SHP77 (cell line): ENCODE measurements at regions not wholly inside any gene's neighbourhood (a gene's known extent, or its start where the extent isn't known, plus 50 kb on each side); places are given as distances from the start of the nearest gene placed in this dataset.
A peak's percentile ranks its signal among the peaks of the same experiment; 100 is the strongest.
"Not testable (repeated sequence)": the region's sequence is repeated elsewhere in the genome, so short reads cannot be mapped to it uniquely, and the experiment has no call there.

ENCODE experiments used
- DNase-seq, 2 experiments: peaks; one replicate each; lab custom pipeline; 2025; lab: John Stamatoyannopoulos, UW

DNA sequence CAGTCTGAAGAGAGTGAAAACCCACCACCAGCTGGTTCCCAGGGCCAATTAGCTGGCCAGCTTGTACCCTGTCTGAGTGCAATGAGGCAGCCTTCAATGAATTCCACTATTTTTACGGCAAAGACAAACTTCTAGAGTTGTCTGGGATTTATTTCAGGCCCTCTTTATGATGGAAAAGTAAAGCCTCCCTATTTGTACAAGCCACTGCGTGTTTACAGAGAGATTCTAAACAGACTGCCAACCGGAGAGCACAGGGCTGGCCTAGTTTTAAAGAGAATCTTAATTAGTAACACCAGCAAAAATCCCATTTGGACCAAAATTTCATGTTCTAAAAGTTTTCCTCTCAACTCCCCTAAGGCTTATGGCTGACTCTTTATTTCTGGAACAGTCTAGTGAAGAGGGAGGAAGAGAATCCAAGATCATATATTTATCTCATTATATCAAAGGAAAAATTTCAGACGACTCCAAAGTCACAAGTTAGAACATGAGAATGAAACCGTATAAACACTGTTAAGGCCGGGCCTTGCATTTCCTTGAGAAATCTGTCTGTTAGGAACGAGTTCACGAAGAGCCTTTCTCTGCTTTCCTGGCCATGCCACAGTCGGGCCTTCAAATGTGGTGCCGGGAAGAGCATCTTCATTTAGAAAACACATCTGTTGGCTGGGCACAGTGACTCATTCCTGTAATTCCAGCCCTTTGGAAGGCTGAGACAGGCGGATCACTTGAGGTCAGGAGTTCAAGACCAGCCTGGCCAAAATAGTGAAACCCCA, 724.6 kb upstream of the NRP1 start:
- DNase-seq = peak in 1 of 2 experiments; percentile 6

DNA sequence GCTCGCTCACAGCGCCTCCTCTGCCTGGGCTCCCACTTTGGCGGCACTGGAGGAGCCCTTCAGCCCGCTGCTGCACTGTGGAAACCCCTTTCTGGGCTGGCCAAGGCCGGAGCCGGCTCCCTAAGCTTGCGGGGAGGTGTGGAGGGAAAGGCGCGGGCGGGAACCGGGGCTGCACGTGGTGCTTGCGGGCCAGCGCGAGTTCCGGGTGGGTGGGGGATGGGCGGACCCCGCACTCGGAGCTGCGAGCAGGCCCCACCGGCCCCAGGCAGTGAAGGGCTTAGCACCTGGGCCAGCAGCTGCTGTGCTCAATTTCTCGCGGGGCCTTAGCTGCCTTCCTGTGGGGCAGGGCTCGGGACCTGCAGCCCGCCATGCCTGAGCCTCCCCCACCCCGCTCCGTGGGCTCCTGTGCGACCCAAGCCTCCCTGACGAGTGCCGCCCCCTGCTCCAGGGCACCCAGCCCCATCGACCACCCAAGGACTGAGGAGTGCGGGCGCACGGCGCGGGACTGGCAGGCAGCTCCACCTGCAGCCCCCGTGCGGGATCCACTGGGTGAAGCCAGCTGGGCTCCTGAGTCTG, 721.0 kb upstream of the NRP1 start:
- not testable (repeated sequence) for DNase-seq

DNA sequence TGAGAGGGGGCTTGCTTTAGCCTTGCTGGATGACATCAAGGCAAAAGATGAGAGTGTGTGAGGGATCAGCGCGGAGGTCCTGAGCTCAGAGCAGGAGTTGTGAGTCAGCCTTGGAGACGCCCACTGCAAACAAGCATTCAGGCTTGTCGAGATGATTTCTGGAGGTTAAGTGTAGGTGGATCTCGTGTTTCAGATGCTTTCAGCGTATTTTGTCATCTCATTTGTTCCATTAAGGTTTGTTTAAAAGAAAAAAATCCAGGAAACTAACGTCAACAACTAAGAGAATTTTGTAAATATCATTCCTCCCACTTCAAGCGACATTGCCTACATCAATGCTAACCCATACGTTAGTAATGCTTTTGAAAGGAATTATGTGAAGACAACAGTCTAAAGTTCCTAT, 715.4 kb upstream of the NRP1 start:
- peak in 1 of 2 experiments; percentile 6 for DNase-seq

DNA sequence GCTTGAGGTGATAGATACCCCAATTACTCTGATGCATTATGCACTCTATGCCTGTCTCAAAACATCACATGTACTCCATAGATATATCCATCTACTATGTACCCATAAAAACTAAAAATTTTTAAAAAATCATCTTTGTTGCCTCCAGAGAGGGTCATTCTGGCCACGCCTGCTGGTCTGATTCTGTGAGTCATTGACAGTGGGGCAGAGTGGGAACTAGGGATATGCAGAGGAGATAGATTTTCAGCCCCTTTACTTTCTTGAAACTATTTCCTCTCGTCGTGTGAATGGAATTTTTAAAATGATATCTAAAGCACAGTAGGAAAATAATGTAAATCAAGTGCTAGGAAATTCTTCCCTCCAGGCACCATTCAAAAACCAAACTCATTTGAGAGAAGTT, 715.0 kb upstream of the NRP1 start:
- no peak for DNase-seq

DNA sequence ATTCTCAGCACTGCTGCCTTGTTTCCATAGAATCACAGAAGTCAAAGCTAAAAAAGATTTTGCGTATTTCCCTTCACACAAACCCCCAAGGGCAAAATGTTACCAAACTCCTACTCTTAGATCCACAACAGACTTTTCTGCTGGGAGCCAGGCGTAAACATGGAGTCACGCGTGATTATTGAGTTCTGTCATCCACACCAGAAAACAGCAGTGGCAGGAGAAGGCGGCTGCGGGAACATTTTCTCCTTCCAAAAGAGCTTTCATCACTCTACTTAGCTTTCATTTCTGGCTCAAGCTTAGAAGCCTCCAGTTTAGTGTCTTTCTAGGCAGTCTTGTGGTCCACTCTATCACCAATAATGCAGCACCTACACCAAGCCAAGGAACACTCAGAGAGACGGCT, 712.9 kb upstream of the NRP1 start:
- DNase-seq = no peak

DNA sequence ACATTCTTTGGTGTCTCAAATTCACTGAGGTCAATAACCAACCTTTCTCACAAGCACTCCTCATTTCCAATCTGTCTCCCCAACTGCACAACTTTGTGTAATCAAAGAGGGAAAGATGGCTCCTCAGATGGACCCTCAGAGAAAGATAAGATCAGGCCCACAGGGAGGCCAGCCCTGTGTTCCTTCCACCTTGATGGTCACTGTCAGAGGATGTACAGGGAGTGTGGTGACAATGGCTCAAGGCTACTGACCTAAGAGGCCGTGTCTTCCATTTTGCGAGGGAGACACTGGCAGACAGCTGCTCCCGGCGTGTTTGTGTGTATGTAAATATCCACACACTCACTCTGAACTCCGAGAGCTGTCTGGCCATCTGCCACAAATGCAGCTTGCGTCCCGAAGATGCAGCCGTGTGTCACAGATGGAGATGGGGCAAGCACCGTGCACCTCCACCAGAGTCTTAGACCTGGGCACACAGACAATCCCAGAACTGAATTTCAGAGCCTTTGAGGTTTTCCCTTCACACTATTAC, 712.1 kb upstream of the NRP1 start:
- DNase-seq = peak; percentile 58 to 67

DNA sequence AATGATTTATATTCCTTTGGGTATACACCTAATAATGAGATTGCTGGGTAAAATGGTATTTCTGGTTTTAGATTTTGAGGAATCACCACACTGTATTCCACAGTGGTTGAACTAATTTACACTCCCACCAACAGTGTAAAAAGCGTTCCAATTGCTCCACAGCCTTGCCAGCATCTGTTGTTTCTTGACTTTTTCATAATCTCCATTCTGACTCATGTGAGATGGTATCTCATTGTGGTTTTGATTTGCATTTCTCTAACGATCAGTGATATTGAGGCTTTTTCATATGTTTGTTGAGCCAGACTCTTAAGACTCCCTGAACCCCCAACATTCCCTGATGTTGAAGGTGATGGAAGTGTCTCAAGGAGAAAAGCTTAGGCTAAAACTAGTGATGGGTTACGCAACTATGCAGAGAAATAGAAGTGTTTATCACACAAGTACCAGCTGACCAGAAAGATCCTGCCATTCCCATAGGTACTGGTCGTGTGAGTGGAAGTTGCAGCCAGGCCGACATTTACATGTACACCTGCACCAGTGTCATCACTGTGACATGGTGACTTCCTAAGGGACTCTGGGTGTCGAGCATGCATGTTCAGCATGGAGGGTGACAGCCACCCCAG, 711.2 kb upstream of the NRP1 start:
- no peak for DNase-seq

DNA sequence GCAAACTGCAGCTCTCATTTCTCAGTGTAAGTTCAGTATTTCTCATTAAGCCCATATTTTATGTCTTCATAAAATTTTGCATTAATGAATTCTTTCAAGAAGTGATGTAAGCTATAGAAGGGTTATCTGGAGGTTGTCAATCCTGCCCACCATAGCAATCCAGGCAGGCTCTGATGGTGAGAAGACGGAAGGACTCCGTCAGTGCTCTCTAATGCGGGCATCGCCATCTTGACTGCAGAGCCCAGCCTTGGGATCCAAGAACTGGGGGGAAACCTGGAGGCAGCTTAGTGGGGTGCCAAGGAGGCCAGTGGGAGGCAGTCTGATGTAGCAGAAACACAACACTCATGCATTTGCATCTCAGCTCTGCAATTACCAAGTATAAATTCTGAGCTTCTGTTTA, 707.4 kb upstream of the NRP1 start:
- DNase-seq = no peak

DNA sequence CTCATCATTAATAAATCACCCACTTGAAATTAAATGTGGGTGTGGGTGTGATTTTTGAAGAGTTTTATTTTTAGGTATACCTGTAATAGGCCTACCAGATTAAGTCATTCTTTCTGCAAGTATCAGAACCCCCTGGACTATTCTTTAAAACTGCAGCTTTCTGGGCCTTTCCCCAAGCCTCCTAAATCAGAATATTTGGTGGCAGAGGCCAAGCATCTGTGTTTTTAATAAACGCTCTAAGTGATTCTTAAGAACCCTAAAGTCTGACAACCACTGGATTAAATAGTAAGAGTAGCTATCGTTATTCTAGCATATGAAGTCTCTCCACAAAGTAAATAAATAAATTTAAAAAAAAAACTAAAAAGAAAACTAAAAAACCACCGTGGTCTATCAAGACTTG, 703.0 kb upstream of the NRP1 start:
- DNase-seq = no peak

DNA sequence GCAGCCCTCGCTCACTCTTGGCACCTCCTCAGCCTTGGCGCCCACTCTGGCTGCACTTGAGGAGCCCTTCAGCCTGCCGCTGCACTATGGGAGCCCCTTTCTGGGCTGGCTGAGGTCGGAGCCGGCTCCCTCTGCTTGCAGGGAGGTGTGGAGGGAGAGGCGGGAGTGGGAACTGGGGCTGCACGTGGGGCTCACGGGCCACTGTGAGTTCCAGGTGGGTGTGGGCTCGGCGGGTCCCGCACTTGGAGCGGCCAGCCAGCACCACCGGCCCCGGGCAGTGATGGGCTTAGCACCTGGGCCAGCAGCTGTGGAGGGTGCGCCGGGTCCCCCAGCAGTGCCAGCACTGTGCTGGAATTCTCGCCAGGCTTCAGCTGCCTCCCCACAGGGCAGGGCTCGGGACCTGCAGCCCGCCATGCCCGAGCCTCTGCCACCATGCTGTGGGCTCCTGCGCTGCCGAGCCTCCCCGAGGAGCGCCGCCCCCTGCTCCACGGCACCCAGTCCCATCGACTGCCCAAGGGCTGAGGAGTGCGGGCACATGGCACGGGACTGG, 700.8 kb upstream of the NRP1 start:
- not testable (repeated sequence) for DNase-seq

DNA sequence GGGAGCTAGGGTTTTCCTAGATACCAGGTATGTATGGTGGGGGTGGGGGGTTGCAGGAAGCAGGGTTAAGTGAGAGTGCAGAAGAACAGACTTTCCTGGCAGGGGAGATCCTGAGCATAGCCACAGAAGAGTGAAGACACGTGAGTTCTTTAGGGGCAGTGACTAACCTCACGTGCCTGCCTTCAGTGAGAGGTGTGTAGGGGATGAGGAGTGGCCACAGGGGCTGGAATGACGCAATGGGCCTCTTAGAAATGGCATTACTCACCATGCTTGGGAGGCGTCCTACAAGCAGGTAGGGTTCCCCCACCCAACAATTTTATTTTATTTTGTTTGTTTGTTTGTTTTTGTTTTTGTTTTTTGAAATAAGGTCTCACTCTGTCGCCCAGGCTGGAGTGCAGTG, 698.6 kb upstream of the NRP1 start:
- no peak for DNase-seq

DNA sequence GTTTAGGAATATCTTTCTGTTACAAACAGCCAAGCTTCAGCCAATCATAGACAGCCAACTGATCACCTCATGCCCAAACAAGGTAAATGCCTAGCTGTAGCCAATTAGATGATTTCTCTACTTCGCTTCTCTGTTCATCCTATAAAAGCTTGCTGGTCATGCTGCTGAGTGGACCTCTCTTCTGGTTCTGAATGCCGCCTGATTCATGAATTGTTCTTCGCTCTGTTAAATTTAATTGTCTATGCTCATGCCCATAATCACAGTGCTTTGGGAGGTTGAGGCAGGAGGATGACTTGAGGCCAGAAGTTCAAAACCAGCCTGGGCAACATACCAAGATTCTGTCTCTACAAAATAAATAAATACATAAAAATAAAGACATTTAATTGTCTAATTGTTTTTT, 698.1 kb upstream of the NRP1 start:
- DNase-seq = no peak

DNA sequence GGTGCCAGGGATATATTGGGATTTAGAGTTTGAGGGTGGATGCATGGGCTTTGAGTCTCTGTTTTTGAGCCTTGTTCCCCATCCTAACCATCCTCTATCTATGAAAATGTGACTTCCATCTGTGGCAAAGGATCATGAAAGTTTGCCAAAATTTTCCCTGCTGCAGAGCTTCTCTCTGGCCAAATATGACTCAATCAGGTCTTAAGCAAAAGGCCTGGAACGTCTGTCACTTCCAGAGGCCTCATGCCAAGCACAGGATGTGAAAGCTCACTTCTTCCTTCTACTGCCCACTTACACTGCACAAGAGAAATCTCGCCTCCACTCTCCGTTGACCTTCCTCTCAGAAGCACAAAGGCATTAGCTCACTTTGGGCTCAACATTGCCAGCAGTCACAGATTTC, 696.9 kb upstream of the NRP1 start:
- DNase-seq = no peak

DNA sequence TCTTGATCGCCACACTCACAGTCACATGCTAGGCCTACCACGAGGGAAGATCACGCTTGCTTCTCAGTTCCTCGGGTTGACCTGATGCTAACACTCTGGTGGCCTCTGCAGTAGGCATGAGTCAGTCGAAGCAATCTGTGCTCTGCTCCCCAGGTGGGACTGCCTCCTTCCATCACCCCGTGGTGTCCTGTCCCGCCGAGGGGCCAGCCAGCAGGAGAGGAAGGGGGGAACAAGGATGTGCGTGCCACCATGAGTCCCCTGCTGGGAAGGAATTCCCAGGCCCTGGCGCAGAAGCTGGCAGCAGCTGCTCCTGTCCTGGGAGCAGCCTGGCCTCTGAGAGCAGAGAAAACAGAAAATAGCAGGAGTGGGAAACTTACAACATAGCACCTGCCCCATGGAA, 695.0 kb upstream of the NRP1 start:
- peak; percentile 46 to 58 for DNase-seq

DNA sequence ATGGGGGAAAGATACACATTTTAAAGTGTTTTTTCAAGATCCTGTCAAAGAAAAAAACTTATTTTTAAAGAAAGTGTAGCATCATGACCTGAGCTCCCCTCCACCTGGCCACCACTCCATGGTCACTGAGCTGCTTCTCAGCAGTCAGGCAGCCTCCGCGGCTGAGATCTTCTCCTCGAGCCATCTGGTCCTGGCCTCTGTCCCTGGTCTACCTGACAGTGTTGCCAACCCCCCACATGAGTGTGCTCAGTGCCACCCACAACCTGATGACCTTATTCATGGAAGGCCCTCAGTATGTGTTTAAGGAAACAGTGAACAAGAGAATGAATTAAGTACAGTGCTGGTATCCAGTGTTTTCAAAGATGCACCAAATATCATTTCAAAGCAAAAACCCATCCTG, 694.5 kb upstream of the NRP1 start:
- DNase-seq = no peak

DNA sequence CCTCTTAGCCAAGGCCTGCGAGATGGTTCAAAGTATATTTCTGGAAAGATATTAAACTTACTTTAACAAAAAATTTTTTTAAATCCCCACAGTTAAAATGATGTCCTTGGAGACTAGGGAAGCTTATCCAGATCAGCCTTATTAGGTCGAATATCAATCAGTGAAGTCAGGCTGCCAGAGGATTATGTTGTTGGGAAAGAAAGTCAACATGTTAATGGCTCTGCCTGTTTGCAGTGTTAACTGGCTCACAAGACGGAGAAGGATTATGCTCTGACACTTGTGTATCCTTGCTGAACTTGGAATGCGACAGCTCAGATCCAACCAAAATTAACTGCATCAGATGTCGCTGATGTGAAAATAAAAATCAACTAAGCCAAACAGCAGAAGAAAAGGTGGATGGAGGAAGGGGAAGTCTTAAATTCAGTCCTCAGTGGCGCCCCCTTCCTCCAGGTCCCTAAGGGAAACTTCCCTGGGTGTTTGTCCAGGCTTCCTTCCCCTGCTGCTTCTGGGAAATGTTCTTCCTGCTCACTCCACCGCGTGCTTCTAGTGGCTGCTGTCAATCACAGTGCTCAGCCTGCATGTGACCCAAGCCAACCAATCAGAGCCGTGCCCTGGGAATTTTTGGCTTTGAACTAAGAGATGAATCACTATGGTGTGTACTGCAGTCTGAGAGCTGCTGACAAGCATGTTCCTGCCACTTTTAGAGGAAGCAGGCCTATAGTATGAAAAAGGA, 690.4 kb upstream of the NRP1 start:
- DNase-seq = no peak

DNA sequence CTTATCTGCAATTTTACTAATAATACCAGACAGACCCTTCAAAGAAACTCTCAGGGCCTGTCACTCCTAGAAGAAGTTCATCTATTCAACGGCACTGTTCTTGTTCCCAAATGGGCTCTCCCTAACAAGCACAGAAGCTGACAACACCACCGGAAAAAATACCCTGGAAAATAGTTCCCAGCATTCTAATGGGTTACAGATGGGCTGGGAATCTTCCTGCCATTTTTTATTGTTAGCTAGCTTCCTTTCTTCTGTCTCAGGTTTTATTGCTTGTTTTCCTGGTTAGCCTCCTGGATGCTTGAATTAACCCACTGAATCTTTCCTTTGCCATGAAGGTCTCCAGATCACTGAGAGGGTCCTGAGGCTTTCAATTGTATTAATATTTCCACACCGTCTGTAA, 689.8 kb upstream of the NRP1 start:
- no peak for DNase-seq

DNA sequence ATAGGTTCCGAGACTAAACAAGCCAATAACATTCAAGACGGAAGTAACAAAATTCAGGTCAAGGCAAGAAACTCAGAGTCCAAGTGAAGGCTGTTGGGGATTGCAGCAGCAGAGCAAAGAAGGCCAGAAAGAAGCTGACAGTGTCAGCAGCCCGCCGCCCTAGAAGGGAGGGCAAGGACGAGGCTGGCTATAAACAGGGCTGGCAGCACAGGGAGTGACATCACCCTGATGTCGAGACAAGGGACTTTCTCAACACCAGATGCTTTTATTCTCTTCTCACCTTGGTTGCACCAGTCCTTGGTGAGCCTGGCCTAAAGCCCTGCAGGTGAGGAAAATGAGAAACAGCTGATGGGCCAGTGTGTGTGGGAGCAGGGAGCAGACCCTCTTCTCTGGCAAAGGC, 687.7 kb upstream of the NRP1 start:
- DNase-seq = no peak

DNA sequence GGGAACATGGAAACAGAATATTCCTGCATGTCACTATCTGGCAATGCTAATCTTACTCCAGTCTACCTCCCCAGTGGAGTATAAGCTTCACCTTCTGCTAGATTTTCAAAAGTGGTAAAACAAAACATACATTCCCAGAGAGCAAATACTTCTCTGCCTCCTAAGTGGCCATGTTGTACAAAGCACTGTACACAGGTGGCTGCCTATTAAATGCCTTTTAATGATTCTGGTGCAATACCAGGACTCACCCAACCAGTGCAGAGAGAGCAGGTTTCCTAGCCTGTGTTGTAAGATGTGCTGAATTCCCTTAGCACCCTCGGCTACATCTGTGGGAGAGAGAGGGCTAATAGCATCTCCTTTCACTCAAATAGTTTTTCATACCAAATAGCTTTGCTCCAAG, 684.3 kb upstream of the NRP1 start:
- no peak for DNase-seq

DNA sequence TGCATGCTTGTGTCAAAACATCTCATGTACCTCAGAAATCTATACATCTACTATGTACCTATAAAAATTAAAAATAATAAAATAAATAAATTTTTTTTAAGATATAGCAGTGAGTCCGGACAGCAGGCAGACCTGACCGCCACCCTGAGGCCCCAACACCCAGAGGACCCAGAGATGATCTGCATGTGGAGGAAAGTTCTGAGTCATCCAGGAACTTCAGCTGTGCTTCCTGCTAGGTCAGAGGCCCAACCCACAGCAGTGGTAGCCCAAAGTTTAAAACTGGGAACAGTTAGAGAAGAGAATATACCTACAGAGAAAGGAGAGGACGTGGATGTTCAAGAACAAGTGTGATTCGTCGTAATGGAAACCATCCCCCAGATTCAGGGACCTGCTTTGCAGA, 683.7 kb upstream of the NRP1 start:
- no peak for DNase-seq

DNA sequence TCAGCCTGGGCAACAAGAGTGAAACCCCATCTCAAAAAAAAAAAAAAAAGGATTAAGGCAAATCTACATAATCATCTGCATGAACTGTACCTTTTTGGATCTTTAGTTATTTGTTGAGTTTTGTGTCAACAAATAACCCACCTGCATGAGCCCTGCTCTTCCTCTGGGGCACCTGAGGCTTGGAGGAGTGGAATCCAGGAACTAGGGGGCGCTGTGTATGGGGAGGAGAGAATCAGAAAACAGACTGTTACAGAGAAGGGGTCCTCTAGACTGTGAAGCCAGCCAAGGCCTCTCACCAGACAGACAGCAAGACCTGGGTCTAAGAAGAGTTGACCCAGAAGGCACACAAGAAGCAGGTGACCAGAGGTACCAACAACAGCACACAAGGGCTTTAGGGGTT, 682.8 kb upstream of the NRP1 start:
- no peak for DNase-seq

DNA sequence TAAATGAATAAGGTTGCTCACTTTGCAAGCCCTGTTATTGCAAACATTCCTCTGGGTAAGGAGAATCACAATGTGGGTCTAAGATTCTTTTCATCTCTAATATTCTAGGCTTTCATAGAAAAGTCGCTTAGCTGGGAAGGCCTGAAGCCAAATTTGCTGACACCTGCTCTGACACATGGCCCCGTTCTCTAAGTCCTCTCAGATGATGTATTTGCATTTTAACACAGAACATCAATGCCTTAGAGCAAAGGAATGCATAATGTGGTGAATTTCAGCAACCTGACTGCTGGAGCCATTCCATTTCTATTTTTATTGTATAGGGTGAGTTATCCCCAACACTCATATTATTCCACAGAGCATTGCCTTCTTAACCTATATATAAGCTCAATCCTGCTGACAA, 682.1 kb upstream of the NRP1 start:
- no peak for DNase-seq
